ENCODE measurements at regions not wholly inside any gene's neighbourhood (a gene's known extent, or its start where the extent isn't known, plus 50 kb on each side); places are given as distances from the start of the nearest gene placed in this dataset.
"Not testable (repeated sequence)": the region's sequence is repeated elsewhere in the genome, so short reads cannot be mapped to it uniquely, and the experiment has no call there.

DNA sequence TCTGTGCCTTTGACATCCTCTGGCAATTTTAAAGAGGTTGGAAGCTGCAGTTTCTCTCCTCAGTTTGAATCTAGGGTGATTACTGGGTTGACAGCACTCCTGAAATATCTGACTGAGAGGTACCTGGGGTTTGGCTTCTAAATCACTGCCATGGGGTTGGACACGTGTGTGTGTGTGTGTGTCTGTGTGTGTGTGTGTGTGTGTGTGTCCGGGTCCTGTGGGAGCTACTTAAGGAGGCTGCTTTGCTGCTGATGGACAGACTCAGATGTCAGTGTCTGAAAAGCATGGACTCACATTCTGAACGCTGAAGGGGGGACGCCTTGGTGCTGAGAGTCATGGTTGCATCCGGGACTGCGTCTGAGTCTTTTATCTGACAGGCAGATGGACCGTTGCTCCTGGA lies 299.1 kb upstream of the SFSWAP start:
- not testable (repeated sequence) for H3K4me1 ChIP-seq; H3K27ac ChIP-seq; H3K4me3 ChIP-seq; H3K9me3 ChIP-seq (replicated peaks); H3K27me3 ChIP-seq; H3K36me3 ChIP-seq; DNase-seq

- no peak overlapping the region for H3K4me3 ChIP-seq
These were observed 297.9 kb upstream of the SFSWAP start for GRCh38 chr12:131413006-131413405.

DNA sequence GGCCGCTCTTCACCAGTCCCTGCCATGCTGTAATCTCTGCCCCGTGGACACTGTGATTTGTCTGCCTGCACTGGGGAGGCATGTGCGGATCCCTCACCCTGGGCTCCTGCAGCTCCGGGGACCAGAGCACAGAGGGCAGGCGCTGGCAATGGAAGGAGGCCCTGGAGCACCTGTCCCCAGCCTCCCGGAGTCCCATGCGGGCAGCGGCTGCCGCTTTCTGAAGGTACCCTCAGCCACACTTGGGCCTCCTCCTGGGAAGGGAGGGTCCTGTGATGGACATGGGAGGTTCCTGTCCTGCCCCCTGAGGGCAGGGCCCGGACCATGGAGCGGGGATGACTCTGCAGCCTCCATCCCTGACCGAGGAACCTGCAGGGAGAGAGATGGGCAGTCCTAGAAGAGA lies 297.4 kb upstream of the SFSWAP start:
- Histone ChIP-seq H3K4me1 (no peaks in the 10 kb centered on the region), H3K4me3 (no peak overlapping the region), H3K27ac (no peak overlapping the region), H3K9me3 (replicated peaks) (no peaks in the 10 kb centered on the region), H3K36me3 (no peaks in the 10 kb centered on the region), H3K27me3 (no peaks in the 10 kb centered on the region)
- no peak for DNase-seq

More at GRCh38 chr12:131413006-131413405, 297.9 kb upstream of the SFSWAP start:
- Histone ChIP-seq H3K36me3 (no peaks in the 10 kb centered on the region), H3K9me3 (replicated peaks) (no peaks in the 10 kb centered on the region), H3K4me1 (no peaks in the 10 kb centered on the region), H3K27ac (no peak overlapping the region), H3K27me3 (no peaks in the 10 kb centered on the region)
- no peak for DNase-seq

DNA sequence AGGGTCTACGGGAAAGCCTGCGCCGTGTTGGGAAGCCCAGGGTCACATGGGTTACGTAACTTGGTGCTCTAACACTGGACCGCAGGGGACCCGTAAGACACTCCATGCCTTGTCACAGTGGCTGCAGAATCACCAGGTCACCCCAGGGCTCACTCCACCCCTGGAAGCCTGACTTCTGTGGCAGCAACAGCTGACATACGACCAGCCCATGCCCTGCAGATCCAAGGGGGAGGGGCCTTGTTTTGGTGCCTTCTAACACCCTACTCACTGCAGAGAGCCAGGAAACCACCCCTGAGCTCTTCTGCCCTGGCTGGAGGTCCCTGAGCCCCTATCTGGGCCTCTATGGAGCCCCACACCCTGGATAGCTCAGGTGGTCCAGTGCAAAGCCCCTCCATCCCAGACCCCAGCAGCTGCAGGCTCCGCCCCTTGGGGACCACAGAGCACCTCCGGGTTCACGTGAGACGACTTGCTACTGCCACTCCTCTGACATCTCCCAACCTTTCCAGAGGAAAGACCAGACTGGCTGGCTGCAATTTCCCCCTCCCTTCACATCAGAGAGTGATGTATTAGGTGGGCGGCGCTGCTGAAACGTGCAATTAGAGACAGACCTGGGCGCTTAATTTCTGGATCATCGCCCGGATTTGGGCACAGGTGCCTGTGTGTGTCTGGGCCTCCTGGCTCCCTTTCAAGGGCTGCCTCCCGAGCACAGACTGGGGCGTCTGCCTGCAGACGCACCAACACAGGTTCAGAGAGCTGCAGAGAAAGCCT lies 296.6 kb upstream of the SFSWAP start:
- H3K4me3 ChIP-seq; H3K36me3 ChIP-seq; H3K27ac ChIP-seq; H3K9me3 ChIP-seq (replicated peaks); DNase-seq; H3K27me3 ChIP-seq; H3K4me1 ChIP-seq: not testable (repeated sequence)

DNA sequence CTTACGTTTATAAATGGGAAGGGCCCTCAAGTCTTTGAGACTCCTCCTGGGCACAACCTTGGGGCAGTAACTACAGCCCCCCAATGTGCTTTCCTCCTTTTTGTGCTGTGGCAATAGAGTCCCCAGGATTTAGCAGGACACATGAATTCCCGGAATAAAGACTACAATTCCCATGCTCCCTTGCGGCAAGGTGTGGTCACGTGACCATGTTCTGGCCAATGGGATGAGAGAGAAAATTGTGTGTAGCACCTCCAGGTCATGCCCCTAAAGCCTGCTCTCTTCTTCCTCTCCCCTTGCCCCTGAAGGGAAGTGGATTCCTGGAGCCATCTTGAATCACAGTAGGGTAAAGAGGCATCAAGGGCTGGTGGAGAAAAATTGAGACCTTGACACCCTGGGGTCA lies 295.1 kb upstream of the SFSWAP start:
- H3K9me3 ChIP-seq (replicated peaks) = no peaks in the 10 kb centered on the region
- H3K27ac ChIP-seq = no peak overlapping the region
- H3K4me1 ChIP-seq = no peaks in the 10 kb centered on the region
- peak; percentile 27 to 38 for DNase-seq
- H3K36me3 ChIP-seq = no peaks in the 10 kb centered on the region
- H3K27me3 ChIP-seq = no peaks in the 10 kb centered on the region
- H3K4me3 ChIP-seq = no peak overlapping the region

- no peak for DNase-seq
- no peaks in the 10 kb centered on the region for H3K9me3 ChIP-seq (replicated peaks)
These were observed 292.8 kb upstream of the SFSWAP start for GRCh38 chr12:131418121-131418520.

GRCh38 chr12:131418884-131419283 lies 292.0 kb upstream of the SFSWAP start:
- H3K4me1 ChIP-seq = no peaks in the 10 kb centered on the region
- no peaks in the 10 kb centered on the region for H3K27me3 ChIP-seq
- H3K9me3 ChIP-seq (replicated peaks) = no peaks in the 10 kb centered on the region
- no peaks in the 10 kb centered on the region for H3K36me3 ChIP-seq
- no peak overlapping the region for H3K27ac ChIP-seq
- H3K4me3 ChIP-seq = no peak overlapping the region
- DNase-seq = no peak

More at GRCh38 chr12:131418121-131418520, 292.8 kb upstream of the SFSWAP start:
- no peaks in the 10 kb centered on the region for H3K36me3 ChIP-seq
- no peak overlapping the region for H3K4me3 ChIP-seq
- no peaks in the 10 kb centered on the region for H3K4me1 ChIP-seq
- H3K27ac ChIP-seq = no peak overlapping the region
- H3K27me3 ChIP-seq = no peaks in the 10 kb centered on the region

DNA sequence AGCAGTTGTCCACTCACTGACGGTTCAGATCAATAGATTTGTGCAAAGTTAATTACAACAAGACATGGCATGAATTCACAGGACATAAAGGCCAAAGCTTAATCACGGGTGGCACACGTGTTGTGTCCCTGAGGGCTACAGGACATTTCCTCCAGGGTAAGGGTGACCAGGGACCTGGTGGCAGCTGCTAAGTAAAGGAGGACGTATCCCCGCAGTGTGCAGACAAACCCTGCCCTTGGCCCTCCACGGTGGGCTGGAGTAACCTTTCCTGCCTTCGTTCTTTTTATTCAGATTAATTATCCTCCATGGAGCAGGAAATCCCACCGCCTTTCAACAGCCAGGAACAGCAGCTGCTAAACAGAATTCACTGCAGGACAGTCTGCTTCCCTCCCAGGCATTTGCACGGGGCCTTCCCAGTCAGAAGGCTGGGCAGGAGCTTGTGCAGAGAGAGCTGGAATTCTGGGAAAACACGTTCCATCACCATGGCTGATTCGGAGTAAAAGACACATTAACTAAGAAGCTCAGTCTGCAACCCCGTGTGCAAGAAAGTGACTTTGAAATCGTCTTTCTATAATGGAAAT lies 289.9 kb upstream of the SFSWAP start:
- H3K27me3 ChIP-seq = no peaks in the 10 kb centered on the region
- H3K36me3 ChIP-seq = no peaks in the 10 kb centered on the region
- H3K9me3 ChIP-seq (replicated peaks) = no peaks in the 10 kb centered on the region
- no peaks in the 10 kb centered on the region for H3K4me1 ChIP-seq
- H3K4me3 ChIP-seq = no peak overlapping the region
- H3K27ac ChIP-seq = no peak overlapping the region
- no peak for DNase-seq

GRCh38 chr12:131421509-131422186 lies 289.2 kb upstream of the SFSWAP start:
- DNase-seq = no peak
- H3K9me3 ChIP-seq (replicated peaks) = no peaks in the 10 kb centered on the region
- no peaks in the 10 kb centered on the region for H3K27me3 ChIP-seq
- no peak overlapping the region for H3K4me3 ChIP-seq
- no peak overlapping the region for H3K27ac ChIP-seq
- H3K36me3 ChIP-seq = no peaks in the 10 kb centered on the region
- no peaks in the 10 kb centered on the region for H3K4me1 ChIP-seq

GRCh38 chr12:131422187-131422520 lies 288.7 kb upstream of the SFSWAP start:
- DNase-seq = no peak
- Histone ChIP-seq H3K27me3 (no peaks in the 10 kb centered on the region), H3K9me3 (replicated peaks) (no peaks in the 10 kb centered on the region), H3K27ac (no peak overlapping the region), H3K4me1 (no peaks in the 10 kb centered on the region), H3K4me3 (no peak overlapping the region), H3K36me3 (no peaks in the 10 kb centered on the region)

- Histone ChIP-seq H3K9me3 (replicated peaks) (no peaks in the 10 kb centered on the region), H3K36me3 (no peaks in the 10 kb centered on the region), H3K27ac (no peak overlapping the region), H3K27me3 (no peaks in the 10 kb centered on the region), H3K4me3 (no peak overlapping the region), H3K4me1 (no peaks in the 10 kb centered on the region)
- DNase-seq = no peak
These were observed 288.1 kb upstream of the SFSWAP start for GRCh38 chr12:131422744-131423143.

DNA sequence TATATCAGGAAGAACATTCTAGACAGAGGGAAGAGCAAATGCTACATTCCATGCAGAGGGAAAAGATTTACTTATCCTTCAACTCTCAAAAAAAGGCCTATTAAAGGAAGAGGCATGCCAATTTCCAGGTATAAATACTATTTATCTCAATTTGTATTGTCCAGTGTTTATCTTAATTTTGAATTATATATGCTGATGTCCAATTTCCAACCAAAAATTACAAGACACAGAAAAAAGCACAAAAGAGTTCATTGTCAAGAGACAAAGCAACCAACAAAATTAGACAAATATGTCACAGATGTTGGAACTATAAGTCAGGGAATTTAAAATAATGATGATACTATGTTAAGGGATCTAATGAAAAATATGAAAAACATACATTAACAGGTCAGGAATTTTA lies 286.6 kb upstream of the SFSWAP start:
- DNase-seq = no peak
- Histone ChIP-seq H3K27ac (no peak overlapping the region), H3K9me3 (replicated peaks) (no peaks in the 10 kb centered on the region), H3K4me1 (no peaks in the 10 kb centered on the region), H3K27me3 (no peaks in the 10 kb centered on the region), H3K36me3 (no peaks in the 10 kb centered on the region), H3K4me3 (no peak overlapping the region)

DNA sequence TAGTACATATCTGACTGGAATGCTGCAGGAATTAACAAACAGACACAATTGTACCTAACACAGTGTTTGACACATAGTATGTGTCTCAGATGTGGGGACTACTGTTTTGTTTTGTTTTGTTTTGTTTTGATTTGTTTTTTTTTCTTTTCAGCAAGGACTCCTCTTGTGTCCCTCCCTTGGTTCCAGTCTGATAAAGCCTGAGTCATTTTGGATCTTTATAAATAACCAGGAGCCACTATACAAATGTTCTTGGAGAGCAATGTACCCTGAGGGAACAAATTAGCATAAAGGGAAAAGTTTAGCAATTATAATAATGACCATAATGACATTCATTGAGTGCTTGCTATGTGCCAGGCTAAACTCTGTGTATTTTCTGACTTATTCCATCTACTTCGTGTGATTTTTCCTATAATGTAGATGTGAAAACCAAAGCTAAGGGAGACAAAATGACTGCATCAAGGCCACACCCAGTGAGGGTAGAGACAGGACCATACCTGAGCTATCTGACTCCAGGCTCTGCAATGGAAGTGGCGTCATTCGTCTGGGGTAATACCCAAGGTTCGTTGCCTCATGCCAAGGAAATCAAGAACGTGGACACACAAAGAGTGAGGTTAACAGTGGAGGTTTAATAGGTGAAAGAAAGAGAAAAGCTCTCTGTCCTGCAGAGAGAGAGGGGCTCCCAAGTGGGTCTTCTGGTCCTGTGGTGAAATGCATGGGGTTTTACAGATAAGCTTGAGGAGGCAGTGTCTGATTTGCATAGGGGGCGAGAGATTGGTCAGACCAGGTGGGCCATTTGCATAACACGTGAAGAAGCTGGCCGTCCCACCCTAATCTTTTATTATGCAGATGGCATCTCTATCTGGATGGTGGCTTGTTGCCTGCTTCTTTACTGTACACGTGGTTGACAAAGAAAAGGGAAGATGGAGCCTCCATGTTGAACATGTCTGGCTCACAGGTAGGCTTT lies 285.5 kb upstream of the SFSWAP start:
- no peaks in the 10 kb centered on the region for H3K27me3 ChIP-seq
- no peak overlapping the region for H3K4me3 ChIP-seq
- H3K4me1 ChIP-seq = no peaks in the 10 kb centered on the region
- H3K9me3 ChIP-seq (replicated peaks) = no peaks in the 10 kb centered on the region
- DNase-seq = no peak
- H3K36me3 ChIP-seq = no peaks in the 10 kb centered on the region
- no peak overlapping the region for H3K27ac ChIP-seq

DNA sequence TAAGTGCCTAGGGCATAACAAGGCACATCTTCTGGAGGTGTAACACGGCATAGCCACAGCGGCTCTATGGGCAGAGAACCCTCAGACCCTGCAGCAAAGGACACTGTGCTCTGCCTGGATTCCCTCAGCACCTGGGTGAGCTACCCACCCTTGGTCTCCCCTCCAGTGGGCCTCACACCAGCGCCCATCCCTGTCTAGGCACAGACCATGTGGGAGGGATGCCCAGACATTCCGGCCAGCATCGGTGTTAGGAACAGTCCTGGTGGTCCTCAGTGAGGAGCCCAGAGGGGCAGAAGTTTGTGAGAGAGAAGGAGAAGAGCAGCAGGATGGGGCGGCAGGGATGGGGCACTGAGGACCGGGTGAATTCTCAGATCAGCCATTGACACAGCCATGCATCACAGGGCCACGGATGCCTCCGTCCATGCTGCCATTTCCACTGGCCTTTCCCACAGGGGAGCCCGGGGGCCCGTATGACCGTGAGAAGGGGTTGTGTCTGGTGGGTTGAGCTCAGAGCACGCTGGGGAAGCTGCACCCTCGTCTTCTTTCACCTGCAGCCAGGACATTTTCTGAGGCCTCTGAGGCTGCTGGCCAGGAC lies 282.7 kb upstream of the SFSWAP start:
- Histone ChIP-seq H3K4me3 (no peak overlapping the region), H3K36me3 (no peaks in the 10 kb centered on the region), H3K27ac (no peak overlapping the region), H3K27me3 (no peaks in the 10 kb centered on the region), H3K4me1 (no peaks in the 10 kb centered on the region), H3K9me3 (replicated peaks) (no peaks in the 10 kb centered on the region)
- DNase-seq = no peak
